ENCODE measurements at regions not wholly inside any gene's neighbourhood (a gene's known extent, or its start where the extent isn't known, plus 50 kb on each side); places are given as distances from the start of the nearest gene placed in this dataset.

GRCh38 chr1:82485591-82486369, 685.0 kb downstream of the ADGRL2 start:
- no peak for TF ChIP-seq CTCF (IDR thresholded peaks at IDR 0.05; ENCODE audit: low read depth, low read length)
- DNase-seq (ENCODE audit: extremely low read depth, low read depth): no peak

- TF ChIP-seq CTCF (IDR thresholded peaks at IDR 0.05; ENCODE audit: low read depth, low read length): no peak
- DNase-seq (ENCODE audit: extremely low read depth, low read depth): no peak
These were observed 682.4 kb downstream of the ADGRL2 start for GRCh38 chr1:82483146-82483545.

- no peak for TF ChIP-seq CTCF (IDR thresholded peaks at IDR 0.05; ENCODE audit: low read depth, low read length)
These were observed 678.2 kb downstream of the ADGRL2 start for GRCh38 chr1:82478916-82479315.

GRCh38 chr1:82472489-82473131, 671.9 kb downstream of the ADGRL2 start:
- TF ChIP-seq CTCF (IDR thresholded peaks at IDR 0.05; ENCODE audit: low read depth, low read length): no peak
- DNase-seq (ENCODE audit: extremely low read depth, low read depth): no peak

More at GRCh38 chr1:82478916-82479315, 678.2 kb downstream of the ADGRL2 start:
- no peak for DNase-seq (ENCODE audit: extremely low read depth, low read depth)

GRCh38 chr1:82466891-82467290, 666.2 kb downstream of the ADGRL2 start:
- no peak for TF ChIP-seq CTCF (IDR thresholded peaks at IDR 0.05; ENCODE audit: low read depth, low read length)
- no peak for DNase-seq (ENCODE audit: extremely low read depth, low read depth)

- no peak for TF ChIP-seq CTCF (IDR thresholded peaks at IDR 0.05; ENCODE audit: low read depth, low read length)
These were observed 665.7 kb downstream of the ADGRL2 start for GRCh38 chr1:82466416-82466815.

GRCh38 chr1:82465024-82465423, 664.3 kb downstream of the ADGRL2 start:
- DNase-seq (ENCODE audit: extremely low read depth, low read depth): no peak
- no peak for TF ChIP-seq CTCF (IDR thresholded peaks at IDR 0.05; ENCODE audit: low read depth, low read length)

More at GRCh38 chr1:82466416-82466815, 665.7 kb downstream of the ADGRL2 start:
- no peak for DNase-seq (ENCODE audit: extremely low read depth, low read depth)

Data from AG09319 (cell line).